HG03066 (cell line): ENCODE measurements at regions not wholly inside any gene's neighbourhood (a gene's known extent, or its start where the extent isn't known, plus 50 kb on each side); places are given as distances from the start of the nearest gene placed in this dataset.
"Not testable (repeated sequence)": the region's sequence is repeated elsewhere in the genome, so short reads cannot be mapped to it uniquely, and the experiment has no call there.

Experiments
- ATAC-seq: cut with Tn5 transposase; IDR thresholded peaks from one replicate; pipeline ENCODE4 v1.9.1; 2021; ENCODE audit warnings: low read depth; ENCODE audit not compliant: unreplicated experiment

DNA sequence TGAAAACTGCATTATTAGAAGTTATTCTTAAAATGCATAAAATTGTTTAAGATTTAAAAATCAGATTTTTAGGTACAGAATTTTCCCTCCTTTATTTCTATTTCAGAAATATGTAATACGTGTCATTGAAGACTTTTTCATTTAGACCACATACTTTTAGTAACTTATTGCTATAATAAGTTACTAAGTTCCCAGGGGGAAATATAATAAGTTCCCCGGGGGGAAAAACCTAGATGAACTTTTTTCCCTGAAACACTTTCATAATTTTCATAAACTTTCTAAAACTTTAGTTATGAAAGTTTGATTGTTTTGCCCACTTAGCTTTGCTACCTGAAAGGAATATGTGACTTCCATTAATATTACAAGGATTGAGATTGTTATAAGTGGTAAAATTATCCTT lies 1341.5 kb upstream of the IGFBP7 start:
- no peak for ATAC-seq

- ATAC-seq: no peak
Measured at GRCh38 chr4:58435871-58436270, 1325.7 kb upstream of the IGFBP7 start.

DNA sequence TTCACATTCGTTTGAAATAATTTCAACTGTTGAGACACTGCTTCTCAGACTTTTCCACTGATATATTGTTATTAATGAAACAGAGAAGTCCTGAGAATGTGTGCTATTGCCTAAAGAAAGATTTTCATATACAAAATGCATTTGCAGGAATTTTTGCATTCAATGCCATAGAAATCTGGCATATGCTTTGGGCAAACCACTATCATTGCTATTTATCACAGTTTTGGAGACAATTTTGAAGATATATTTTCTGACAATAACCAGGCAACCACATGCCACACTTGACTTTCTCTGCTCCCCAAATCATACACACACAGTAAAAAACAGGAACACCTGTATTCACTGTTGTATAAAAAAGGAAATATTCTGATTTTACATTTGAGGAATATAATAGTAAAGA lies 1303.7 kb upstream of the IGFBP7 start:
- ATAC-seq: no peak

DNA sequence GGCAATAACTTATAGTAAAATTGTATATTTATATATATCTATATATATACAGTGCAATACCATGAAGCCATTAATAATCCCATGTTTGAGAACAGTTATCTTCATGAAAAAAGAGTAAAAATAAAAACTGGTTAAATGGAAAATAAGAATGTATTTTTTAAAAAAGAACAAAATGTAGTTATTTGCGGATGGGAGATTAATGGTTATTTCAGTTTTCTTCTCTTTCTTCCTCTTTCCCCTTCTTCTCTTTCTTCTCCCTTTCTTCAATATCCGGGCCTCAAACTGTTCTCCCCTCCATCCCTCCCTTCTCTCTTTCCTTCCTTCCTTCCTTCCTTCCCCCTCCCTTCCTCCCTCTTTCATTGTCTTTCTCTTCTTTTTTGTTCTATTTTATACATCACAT lies 1301.7 kb upstream of the IGFBP7 start:
- no peak for ATAC-seq

DNA sequence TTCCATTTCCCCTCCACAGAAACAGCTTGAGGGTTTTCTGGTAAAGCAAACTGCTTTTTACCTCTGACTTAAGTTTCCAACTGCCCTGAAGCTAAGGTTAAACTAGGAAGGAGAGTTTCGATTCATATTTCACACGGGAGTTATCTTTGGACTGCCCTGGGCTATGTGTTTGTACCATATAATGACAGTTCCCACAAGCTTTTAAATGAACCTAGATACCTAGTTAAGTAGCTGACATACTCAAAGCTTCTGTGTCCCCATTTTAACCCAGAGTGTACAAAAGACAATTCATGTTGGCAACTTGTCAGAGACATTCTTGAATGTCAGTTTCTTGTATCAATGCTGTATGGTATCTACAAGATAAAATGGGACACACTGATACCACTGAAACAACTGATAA lies 1296.6 kb upstream of the IGFBP7 start:
- ATAC-seq: no peak

DNA sequence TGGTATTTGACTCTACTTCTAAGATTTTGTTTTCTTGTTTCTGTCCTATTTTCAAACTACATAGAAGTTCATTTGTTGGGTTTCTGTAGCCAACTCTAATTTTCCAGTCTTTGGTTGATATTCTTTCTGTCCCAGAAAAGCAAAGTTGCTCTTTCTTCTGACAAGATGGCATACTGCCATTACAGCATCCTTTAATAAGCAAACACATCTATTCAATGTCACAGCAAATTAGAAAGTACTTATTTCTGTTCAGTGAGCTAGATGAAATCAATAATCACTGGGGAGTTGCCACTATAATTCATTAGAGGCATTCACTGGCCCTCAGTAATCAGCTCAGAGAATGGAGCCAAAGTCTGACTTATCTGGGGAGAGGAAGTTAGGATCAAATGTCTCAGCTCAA lies 1258.0 kb upstream of the IGFBP7 start:
- no peak for ATAC-seq

DNA sequence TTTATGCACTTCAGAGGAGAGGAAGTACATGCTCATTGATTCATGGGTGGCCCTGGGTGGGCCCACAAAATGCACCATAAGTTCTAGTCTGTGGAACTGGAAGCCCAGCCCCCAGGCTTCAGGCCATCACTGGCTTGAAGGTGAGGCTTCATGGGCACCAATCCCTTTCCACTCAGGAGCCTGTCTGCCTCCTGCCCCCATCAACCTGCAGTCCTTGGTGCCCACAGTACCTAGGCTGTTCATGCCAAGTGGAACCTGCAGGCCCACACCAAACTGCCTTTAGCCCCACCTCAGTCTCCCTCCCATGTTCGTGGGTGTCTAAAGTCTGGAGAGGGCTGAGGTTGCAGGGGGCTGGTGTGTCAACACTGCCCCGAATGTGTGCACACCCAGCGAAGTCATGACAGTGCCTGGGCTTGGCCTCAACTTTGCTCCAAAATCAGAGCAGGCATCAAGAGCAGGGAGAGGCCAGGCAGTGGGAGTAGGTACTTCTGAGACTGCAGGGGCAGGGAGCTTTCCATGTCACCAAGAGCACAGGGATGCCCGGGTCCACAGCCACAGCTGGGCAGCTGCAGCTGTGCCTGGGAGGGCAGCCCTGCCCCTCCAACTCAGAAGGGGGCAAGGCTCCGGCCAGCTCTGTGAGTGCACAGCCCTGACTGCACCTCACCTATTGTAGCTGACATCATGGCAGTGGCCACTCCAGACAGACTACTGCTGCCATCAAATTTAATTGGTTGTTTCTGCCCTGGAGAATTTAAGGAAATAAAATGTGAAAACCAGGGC lies 1250.4 kb upstream of the IGFBP7 start:
- ATAC-seq: no peak

- no peak for ATAC-seq
Measured at GRCh38 chr4:58359590-58359989, 1249.4 kb upstream of the IGFBP7 start.

GRCh38 chr4:58357947-58358346 lies 1247.8 kb upstream of the IGFBP7 start:
- ATAC-seq: no peak

- no peak for ATAC-seq
Measured at GRCh38 chr4:58325070-58325469, 1214.9 kb upstream of the IGFBP7 start.

GRCh38 chr4:58313444-58313843 lies 1203.3 kb upstream of the IGFBP7 start:
- no peak for ATAC-seq

GRCh38 chr4:58303456-58303855 lies 1193.3 kb upstream of the IGFBP7 start:
- no peak for ATAC-seq

DNA sequence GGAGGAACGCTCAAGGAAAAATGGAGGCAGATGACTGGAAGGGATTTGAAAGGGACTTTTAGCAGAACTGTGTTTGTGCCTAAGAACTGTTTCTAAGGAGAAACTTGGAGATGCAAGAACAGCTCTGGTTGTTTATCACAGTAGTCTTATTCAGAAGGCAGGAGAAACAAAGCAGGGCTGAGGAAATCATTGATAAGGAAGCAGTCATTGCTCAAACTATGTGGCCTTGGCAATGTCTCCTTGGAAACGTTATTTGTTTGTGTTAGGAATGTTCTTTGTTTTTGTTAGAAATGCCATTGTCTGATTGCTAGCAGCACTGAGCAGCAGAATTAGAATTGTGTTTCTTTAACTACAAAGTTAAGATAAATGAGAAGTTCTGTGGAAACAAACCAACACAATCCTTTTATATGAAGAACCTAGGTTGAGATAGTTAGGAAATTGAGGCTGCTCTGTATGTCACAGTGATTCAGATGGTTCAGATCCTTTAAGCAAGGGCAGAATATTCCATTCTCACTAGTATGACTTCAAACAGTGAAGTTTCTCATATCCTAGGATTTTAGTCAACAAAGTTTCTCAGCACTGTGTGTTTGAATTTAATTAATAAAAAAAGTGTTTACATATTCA lies 1191.3 kb upstream of the IGFBP7 start:
- no peak for ATAC-seq

DNA sequence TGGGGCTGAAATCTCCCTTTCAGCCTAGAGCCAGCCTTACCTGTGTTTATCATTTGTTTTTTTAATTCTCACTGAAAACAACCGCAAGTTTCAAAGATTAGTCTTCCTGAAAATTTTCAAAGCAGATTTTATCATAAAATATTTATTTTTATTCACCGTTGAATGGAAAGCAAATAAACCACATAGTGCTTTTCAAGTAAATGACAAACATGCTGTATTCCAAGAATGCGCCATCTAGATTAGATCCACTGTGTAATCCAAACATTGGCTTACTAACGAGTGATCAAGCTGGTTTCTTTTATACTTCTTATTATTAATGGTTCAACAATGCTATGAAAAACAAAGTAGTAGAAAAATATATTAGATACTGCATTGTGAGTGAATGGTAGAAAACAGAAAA lies 1176.2 kb upstream of the IGFBP7 start:
- no peak for ATAC-seq

DNA sequence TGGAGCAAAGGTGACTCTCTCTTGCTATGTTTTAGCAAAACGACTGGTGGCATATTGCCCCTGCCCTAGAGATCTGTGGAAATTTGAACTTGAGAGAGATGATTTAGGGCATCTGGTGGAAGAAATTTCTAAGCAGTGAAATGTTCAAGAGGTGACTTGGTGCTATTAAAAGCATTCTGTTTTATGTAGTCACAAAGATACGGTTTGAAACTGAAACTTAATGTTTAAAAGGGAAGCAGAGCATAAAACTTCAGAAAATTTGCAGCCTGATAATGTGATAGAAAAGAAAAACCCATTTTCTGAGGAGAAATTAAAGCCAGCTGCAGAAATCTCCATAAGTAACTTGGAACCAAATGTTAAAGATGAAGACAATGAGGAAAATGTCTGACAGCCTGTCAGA lies 1170.7 kb upstream of the IGFBP7 start:
- not testable (repeated sequence) for ATAC-seq

DNA sequence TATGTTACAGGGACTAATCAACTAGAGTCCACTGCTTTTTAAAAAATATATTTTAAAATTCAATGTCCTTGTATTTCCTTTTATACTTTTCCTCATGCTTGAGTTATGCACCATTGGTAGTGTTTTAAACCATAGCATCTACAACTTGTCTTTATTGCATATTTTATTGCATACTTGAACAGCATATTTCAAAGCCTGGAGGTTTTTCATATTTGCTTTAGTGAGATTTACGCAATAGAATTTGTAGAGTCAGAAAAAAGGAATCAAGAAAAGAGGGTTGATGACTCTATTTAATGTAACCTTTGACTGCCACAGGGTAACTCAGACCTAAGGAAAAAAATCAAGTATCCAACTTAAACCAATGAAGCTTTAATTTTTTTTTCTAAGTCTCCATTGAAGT lies 1165.7 kb upstream of the IGFBP7 start:
- ATAC-seq: no peak

DNA sequence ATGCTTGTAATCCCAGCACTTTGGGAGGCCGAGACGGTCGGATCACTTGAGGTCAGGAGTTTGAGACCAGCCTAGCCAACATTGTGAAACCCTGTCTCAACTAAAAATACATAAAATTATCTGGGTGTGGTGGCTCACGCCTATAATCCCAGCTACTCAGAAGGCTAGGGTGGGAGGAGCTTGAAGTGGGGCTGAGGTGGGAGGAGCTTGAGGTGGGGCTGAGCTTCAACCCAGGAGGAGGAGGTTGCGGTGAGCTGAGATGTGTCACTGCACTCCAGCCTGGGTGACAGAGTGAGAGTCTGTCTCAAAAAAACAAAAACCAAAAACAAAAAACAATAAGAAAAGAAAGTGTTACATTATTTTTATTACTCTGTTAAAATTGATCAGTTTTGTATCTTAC lies 1164.4 kb upstream of the IGFBP7 start:
- ATAC-seq: no peak

DNA sequence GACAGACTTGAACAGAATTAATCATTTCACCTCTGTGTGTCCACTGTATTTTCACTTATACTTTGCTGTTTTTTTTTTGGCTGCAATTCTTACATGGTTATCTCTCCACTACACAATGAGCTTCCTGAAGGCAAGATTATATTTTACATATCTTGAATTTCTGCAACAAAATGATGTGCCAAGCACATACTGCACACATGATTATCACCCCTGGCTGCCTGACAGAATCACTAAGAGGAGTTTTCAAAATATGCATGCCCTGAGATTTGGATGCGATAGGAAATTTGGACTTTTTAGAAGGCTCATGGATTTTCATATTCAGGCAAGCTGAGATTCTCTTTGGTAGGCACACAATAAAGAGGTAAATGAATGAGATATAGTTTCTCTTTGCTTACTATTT lies 1162.1 kb upstream of the IGFBP7 start:
- no peak for ATAC-seq

- no peak for ATAC-seq
Measured at GRCh38 chr4:58265734-58266133, 1155.5 kb upstream of the IGFBP7 start.

DNA sequence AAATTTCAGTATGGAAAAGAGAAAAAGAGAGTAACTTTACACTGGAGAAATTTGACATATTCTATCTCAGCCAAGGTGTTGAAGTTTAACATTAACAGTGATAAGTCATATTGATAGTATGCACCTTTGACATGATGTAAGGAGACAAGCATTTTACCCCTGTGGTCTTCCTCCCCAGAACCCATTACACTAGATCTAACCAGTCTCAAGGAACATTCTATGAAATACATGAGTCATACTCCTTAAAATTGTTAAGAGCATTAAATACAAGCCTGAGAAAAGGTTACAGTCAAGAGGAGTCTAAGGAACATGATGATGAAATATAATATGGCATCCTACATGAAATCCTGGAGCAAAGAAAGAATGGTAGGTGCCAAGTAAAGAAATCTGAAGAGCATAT lies 1151.3 kb upstream of the IGFBP7 start:
- ATAC-seq: no peak

DNA sequence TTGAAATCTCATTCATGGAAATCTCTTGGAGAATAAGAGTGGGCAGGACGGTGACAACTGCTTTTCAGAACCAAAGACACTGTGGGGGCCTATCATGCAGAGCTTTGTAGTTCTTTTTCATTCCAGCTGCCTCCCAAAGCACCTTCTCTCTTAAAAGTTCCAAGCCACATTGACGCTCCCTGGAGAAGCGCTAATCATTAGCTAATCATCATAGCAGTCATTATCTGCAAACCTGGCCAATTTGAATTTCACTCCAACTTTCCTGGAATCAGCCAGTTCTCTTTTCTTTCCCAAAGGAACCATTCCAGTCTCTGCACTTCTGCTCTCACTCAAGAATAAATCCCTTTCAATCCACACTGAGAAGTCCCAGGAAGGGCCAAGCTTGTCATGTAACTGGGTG lies 1144.1 kb upstream of the IGFBP7 start:
- no peak for ATAC-seq

DNA sequence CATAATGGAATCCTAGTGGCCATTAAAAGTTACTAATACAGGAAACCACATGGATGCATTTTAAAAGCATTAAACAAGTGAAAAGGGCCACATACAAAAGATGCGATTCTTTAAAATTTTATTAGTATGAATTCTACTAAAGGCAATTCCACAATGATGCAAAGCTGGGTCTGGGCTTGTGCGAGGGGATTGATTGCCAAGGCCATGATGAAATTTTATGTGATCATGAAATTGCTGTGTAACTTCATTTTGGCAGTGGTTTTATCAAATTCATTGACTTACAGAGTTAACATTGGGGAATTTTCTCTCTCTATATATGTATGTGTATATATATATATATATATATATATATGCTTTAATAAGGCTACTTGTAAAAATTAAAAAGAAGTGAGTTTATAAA lies 1142.5 kb upstream of the IGFBP7 start:
- ATAC-seq: no peak
